Fibroblast of lung (primary cell): ENCODE measurements at regions not wholly inside any gene's neighbourhood (a gene's known extent, or its start where the extent isn't known, plus 50 kb on each side); places are given as distances from the start of the nearest gene placed in this dataset.

ENCODE experiments used
- CTCF ChIP-seq, 2 donors: IDR thresholded peaks in 1 of 2; conservative IDR thresholded peaks in 1 of 2; 1 replicate in 1 of 2; 2 replicates in 1 of 2; pipeline ENCODE4 v1.5.1; 2011 to 2012; ENCODE audit warnings: low read length in 2 of 2, control low read depth in 1 of 2, inconsistent platforms in 1 of 2, low read depth in 1 of 2, mild to moderate bottlenecking in 1 of 2
- EZH2 ChIP-seq: IDR thresholded peaks from 2 replicates; pipeline ENCODE4 v1.5.1; 2012; ENCODE audit warnings: low read length, control low read depth, mild to moderate bottlenecking; ENCODE audit errors: missing control alignments

- TF ChIP-seq CTCF (conservative IDR thresholded peaks at IDR 0.05 in 1 of 2, IDR thresholded peaks at IDR 0.05 in 1 of 2; ENCODE audit: low read depth in 1 of 2, low read length in 2 of 2) (no peak), EZH2 (no peak)
Measured at GRCh38 chr5:88964831-88965230, 81.8 kb upstream of the MEF2C start.
